Lower leg skin (tissue), 4 donors: ENCODE measurements at regions not wholly inside any gene's neighbourhood (a gene's known extent, or its start where the extent isn't known, plus 50 kb on each side); places are given as distances from the start of the nearest gene placed in this dataset.

Source experiments
- DNase-seq, 2 donors: peaks; one replicate each; pipeline ENCODE4 v3.0.0-alpha.2; 2019; ENCODE audit warnings: low spot score in 2 of 2
- H3K4me3 ChIP-seq: fragments of 200-600 bp; sonication (generic); 2 replicates; pipeline ENCODE4 v1.5.1; 2017; ENCODE audit warnings: mild to moderate bottlenecking, low read depth; ENCODE audit not compliant: poor library complexity, severe bottlenecking
- CTCF ChIP-seq, 3 donors: fragments of 450-650 bp; IDR thresholded peaks; one replicate each; pipeline ENCODE4 v1.5.1; 2016; ENCODE audit warnings: antibody characterized with exemption in 3 of 3, mild to moderate bottlenecking in 3 of 3, moderate library complexity in 2 of 3
- POLR2A ChIP-seq, 2 donors: fragments of 450-650 bp; IDR thresholded peaks; one replicate each; pipeline ENCODE4 v1.6.1; 2016 to 2017; ENCODE audit warnings: antibody characterized with exemption in 2 of 2, mild to moderate bottlenecking in 1 of 2, moderate library complexity in 1 of 2
- WGBS, 2 donors: methylation state at CpG; one replicate each; pipeline ENCODE4 v1.1.5; 2018; 5-methylcytosine and 5-hydroxymethylcytosine counted together
- intact Hi-C: fragments of 100-400 bp; cut with DNase I; formaldehyde crosslinking; loops from one replicate; pipeline ENCODE4 v1.15.0; 2023; ENCODE audit warnings: low total_unique reads

- no peak for DNase-seq
- 73 to 84% methylated on average over 2 of the region's 2 CpGs for WGBS, 2 donors
- no peak for TF ChIP-seq POLR2A (IDR thresholded peaks at IDR 0.05)
- no peak for TF ChIP-seq CTCF (IDR thresholded peaks at IDR 0.05)
- intact Hi-C loops = no loop called here
- H3K4me3 ChIP-seq = no peak overlapping the region
Measured at GRCh38 chrX:137286423-137286822, 252.6 kb upstream of the GPR101 start.

GRCh38 chrX:137278825-137279224 lies 245.0 kb upstream of the GPR101 start:
- H3K4me3 ChIP-seq = no peak overlapping the region
- DNase-seq = no peak
- TF ChIP-seq CTCF (IDR thresholded peaks at IDR 0.05) = no peak
- WGBS, 2 donors = 64 to 72% methylated on average over 4 of the region's 4 CpGs
- intact Hi-C loops = no loop called here

GRCh38 chrX:137263374-137263773 lies 229.6 kb upstream of the GPR101 start:
- WGBS, 2 donors = 69% methylated on average over 3 of the region's 3 CpGs
- intact Hi-C loops = no loop called here
- no peak overlapping the region for H3K4me3 ChIP-seq
- DNase-seq = no peak
- TF ChIP-seq POLR2A (IDR thresholded peaks at IDR 0.05) (no peak), CTCF (IDR thresholded peaks at IDR 0.05) (no peak)

GRCh38 chrX:137245183-137245582 lies 211.4 kb upstream of the GPR101 start:
- intact Hi-C loops = no loop called here
- 62 to 87% methylated on average over 2 of the region's 2 CpGs for WGBS, 2 donors
- no peak overlapping the region for H3K4me3 ChIP-seq
- DNase-seq = no peak
- TF ChIP-seq CTCF (IDR thresholded peaks at IDR 0.05) = no peak
- TF ChIP-seq POLR2A (IDR thresholded peaks at IDR 0.05) = no peak

- intact Hi-C loops = no loop called here
- WGBS, 2 donors = 65 to 69% methylated on average over 4 of the region's 4 CpGs
- no peak for TF ChIP-seq POLR2A (IDR thresholded peaks at IDR 0.05)
- no peak for TF ChIP-seq CTCF (IDR thresholded peaks at IDR 0.05)
- H3K4me3 ChIP-seq = no peak overlapping the region
- DNase-seq = no peak
Measured at GRCh38 chrX:137236837-137237236, 203.0 kb upstream of the GPR101 start.

- DNase-seq = no peak
- 37 to 54% methylated on average over 6 of the region's 6 CpGs for WGBS, 2 donors
Measured at GRCh38 chrX:137234651-137235402, 201.0 kb upstream of the GPR101 start.

More at GRCh38 chrX:137234651-137235402, 201.0 kb upstream of the GPR101 start:
- intact Hi-C loops = no loop called here
- H3K4me3 ChIP-seq = no peak overlapping the region
- TF ChIP-seq POLR2A (IDR thresholded peaks at IDR 0.05) (no peak), CTCF (IDR thresholded peaks at IDR 0.05) (no peak)
